OCI-LY1 (cell line): ENCODE measurements at regions not wholly inside any gene's neighbourhood (a gene's known extent, or its start where the extent isn't known, plus 50 kb on each side); places are given as distances from the start of the nearest gene placed in this dataset.

ENCODE experiments used
- H2AFZ ChIP-seq: fragments of 200-600 bp; sonication (generic), shearing (Covaris generic); 2 replicates; pipeline ENCODE4 v1.6.0; 2014; ENCODE audit warnings: antibody characterized with exemption, mild to moderate bottlenecking, low read length
- H3F3A ChIP-seq: fragments of 200-600 bp; sonication (generic), shearing (Covaris generic); 2 replicates; pipeline ENCODE4 v1.6.0; 2014; ENCODE audit warnings: mild to moderate bottlenecking, antibody characterized with exemption, low read length, moderate library complexity; ENCODE audit not compliant: insufficient read depth
- H3K27ac ChIP-seq: fragments of 200-600 bp; sonication (generic); 2 replicates; pipeline ENCODE4 v1.5.1; 2014; ENCODE audit warnings: low read length, mixed run types, mild to moderate bottlenecking, low read depth; ENCODE audit not compliant: poor library complexity, severe bottlenecking
- H3K27me3 ChIP-seq: fragments of 200-600 bp; sonication (generic); 2 replicates; pipeline ENCODE4 v1.6.0; 2014; ENCODE audit warnings: antibody characterized with exemption, mild to moderate bottlenecking, low read length, moderate library complexity; ENCODE audit not compliant: insufficient read depth
- H3K36me3 ChIP-seq: fragments of 200-600 bp; sonication (generic); 2 replicates; pipeline ENCODE4 v1.6.1; 2014; ENCODE audit warnings: mild to moderate bottlenecking, antibody characterized with exemption, low read length, moderate library complexity, mixed read lengths; ENCODE audit not compliant: insufficient read depth
- H3K4me1 ChIP-seq: fragments of 200-600 bp; sonication (generic); 2 replicates; pipeline ENCODE4 v1.5.1; 2014; ENCODE audit warnings: mild to moderate bottlenecking, low read length, moderate library complexity; ENCODE audit not compliant: insufficient read depth, severe bottlenecking
- H3K4me2 ChIP-seq: fragments of 200-600 bp; sonication (generic), shearing (Covaris generic); 2 replicates; pipeline ENCODE4 v1.6.1; 2014; ENCODE audit warnings: low read length
- H3K4me3 ChIP-seq: fragments of 200-600 bp; sonication (generic); 2 replicates; pipeline ENCODE4 v1.5.1; 2014; ENCODE audit warnings: low read length, low read depth, mild to moderate bottlenecking, mixed read lengths; ENCODE audit not compliant: poor library complexity, severe bottlenecking
- H3K79me2 ChIP-seq: fragments of 200-600 bp; shearing (Covaris generic); 2 replicates; pipeline ENCODE4 v1.6.1; 2016; ENCODE audit warnings: mixed run types, low read length, mixed read lengths; ENCODE audit not compliant: insufficient read depth
- H3K9ac ChIP-seq: fragments of 200-600 bp; sonication (generic), shearing (Covaris generic); 2 replicates; pipeline ENCODE4 v1.6.1; 2014; ENCODE audit warnings: mild to moderate bottlenecking, low read length, mixed read lengths
- H3K9me2 ChIP-seq: fragments of 200-600 bp; sonication (generic), shearing (Covaris generic); 2 replicates; pipeline ENCODE4 v1.6.1; 2014; ENCODE audit warnings: low read depth, mild to moderate bottlenecking, low read length, mixed read lengths
- H3K9me3 ChIP-seq: fragments of 200-600 bp; shearing (Covaris generic); 2 replicates; pipeline ENCODE4 v1.6.1; 2014; ENCODE audit warnings: low read length, mixed read lengths
- H4K20me1 ChIP-seq: fragments of 200-600 bp; sonication (generic), shearing (Covaris generic); 2 replicates; pipeline ENCODE4 v1.6.0; 2016; ENCODE audit warnings: mild to moderate bottlenecking, low read length; ENCODE audit not compliant: insufficient read depth
- CTCF ChIP-seq: fragments of 200-600 bp; sonication (generic), shearing (Covaris generic); IDR thresholded peaks from 2 replicates; pipeline ENCODE4 v1.5.1; 2017; ENCODE audit warnings: mild to moderate bottlenecking, antibody characterized with exemption, low read length, moderate library complexity, mixed read lengths
- EZH2 ChIP-seq: fragments of 200-600 bp; sonication (generic), shearing (Covaris generic); IDR thresholded peaks from 2 replicates; pipeline ENCODE4 v1.8.0; 2017; ENCODE audit warnings: borderline replicate concordance, mixed run types, mild to moderate bottlenecking, antibody characterized with exemption, low read length, moderate library complexity, mixed read lengths

GRCh38 chrX:110989869-110990268, 106.1 kb upstream of the PAK3 start:
- Histone ChIP-seq H3K9ac (no peak overlapping the region), H3K9me2 (no peaks in the 10 kb centered on the region), H2AFZ (no peak overlapping the region), H3K27me3 (no peaks in the 10 kb centered on the region), H3K4me3 (no peak overlapping the region), H3K4me2 (no peak overlapping the region), H3K79me2 (no peaks in the 10 kb centered on the region), H3K9me3 (no peaks in the 10 kb centered on the region), H3F3A (no peaks in the 10 kb centered on the region), H3K4me1 (no peaks in the 10 kb centered on the region), H4K20me1 (no peaks in the 10 kb centered on the region), H3K36me3 (no peaks in the 10 kb centered on the region), H3K27ac (no peak overlapping the region)
- TF ChIP-seq EZH2 = no peak
- no peak for TF ChIP-seq CTCF

DNA sequence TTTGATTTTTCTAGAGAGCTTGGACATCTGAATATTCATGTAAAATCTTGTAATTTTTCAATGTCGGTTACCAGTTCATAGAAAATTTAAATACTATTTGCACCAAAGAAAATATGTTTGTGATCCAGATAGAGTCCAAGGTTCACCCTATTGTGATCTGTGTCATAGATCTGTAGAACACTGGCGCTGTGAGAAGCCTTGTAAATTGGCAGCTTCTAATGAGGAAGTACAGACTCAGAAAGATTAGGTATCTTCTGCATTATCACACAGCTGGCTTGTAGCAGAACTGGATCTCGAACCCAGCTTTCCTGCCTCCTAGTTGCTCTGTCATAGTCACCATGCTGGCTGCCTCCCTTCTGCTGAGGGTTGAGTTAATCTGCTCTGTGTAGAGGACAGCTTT, 106.5 kb upstream of the PAK3 start:
- no peak overlapping the region for H3K4me2 ChIP-seq
- H3K27me3 ChIP-seq = no peaks in the 10 kb centered on the region
- no peak overlapping the region for H3K4me3 ChIP-seq
- no peaks in the 10 kb centered on the region for H4K20me1 ChIP-seq
- no peaks in the 10 kb centered on the region for H3K9me3 ChIP-seq
- H3K9ac ChIP-seq = no peak overlapping the region
- H3K27ac ChIP-seq = no peak overlapping the region
- H3K9me2 ChIP-seq = no peaks in the 10 kb centered on the region
- H3K79me2 ChIP-seq = no peaks in the 10 kb centered on the region
- H2AFZ ChIP-seq = no peak overlapping the region
- no peaks in the 10 kb centered on the region for H3F3A ChIP-seq
- no peaks in the 10 kb centered on the region for H3K36me3 ChIP-seq
- TF ChIP-seq EZH2 = no peak
- TF ChIP-seq CTCF = no peak
- no peaks in the 10 kb centered on the region for H3K4me1 ChIP-seq

DNA sequence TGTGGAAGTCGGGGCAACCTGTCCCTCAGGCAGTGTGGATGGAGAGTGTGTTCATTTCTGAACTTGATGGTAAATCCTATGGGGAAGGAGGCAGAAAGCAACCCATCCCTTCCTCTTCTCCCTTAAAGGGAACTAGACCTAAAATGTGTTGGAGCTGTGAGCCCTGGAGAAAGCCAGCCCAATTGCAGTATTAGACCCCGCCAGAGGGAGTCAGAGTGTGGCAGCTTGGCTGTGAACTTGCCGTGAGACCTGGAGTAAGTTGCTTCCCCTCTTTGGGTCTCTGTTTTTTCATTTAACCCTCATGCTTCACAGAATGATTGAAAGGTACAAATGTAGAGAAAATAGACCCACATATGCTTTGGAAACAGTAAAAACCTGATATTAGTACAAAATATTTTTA, 108.7 kb upstream of the PAK3 start:
- Histone ChIP-seq H3F3A (no peaks in the 10 kb centered on the region), H3K79me2 (no peaks in the 10 kb centered on the region), H3K4me3 (no peak overlapping the region), H3K27ac (no peak overlapping the region), H3K36me3 (no peaks in the 10 kb centered on the region), H3K9ac (no peak overlapping the region), H3K4me1 (no peaks in the 10 kb centered on the region), H2AFZ (no peak overlapping the region), H3K9me2 (no peaks in the 10 kb centered on the region), H3K4me2 (no peak overlapping the region), H3K9me3 (no peaks in the 10 kb centered on the region), H3K27me3 (no peaks in the 10 kb centered on the region), H4K20me1 (no peaks in the 10 kb centered on the region)
- TF ChIP-seq CTCF = no peak; the same call in 1 of the 2 replicates
- TF ChIP-seq EZH2 = no peak
